CD4-positive, alpha-beta T cell (primary cell): ENCODE measurements at regions not wholly inside any gene's neighbourhood (a gene's known extent, or its start where the extent isn't known, plus 50 kb on each side); places are given as distances from the start of the nearest gene placed in this dataset.

ENCODE experiments used
- ATAC-seq: fragments of 200-7000 bp; cut with Tn5 transposase; one replicate; pipeline ENCODE4 v1.10.0; 2022; ENCODE audit warnings: mild to moderate bottlenecking; ENCODE audit not compliant: poor library complexity
- CTCF ChIA-PET: fragments of 350-600 bp; sonication (Branson Sonifier 250); formaldehyde crosslinking; loops from one replicate; lab custom pipeline; 2021; ENCODE audit warnings: antibody characterized with exemption, inconsistent platforms; lab: Charles Lee
- POLR2A ChIA-PET: fragments of 350-600 bp; sonication (Branson Sonifier 250); formaldehyde crosslinking; loops from one replicate; lab custom pipeline; 2021; ENCODE audit warnings: antibody characterized with exemption, inconsistent platforms; lab: Charles Lee
- DNase-seq, 14 experiments: peaks; one replicate each; pipeline ENCODE4 v3.0.0-alpha.2; 2013 to 2020; ENCODE audit warnings: mixed read lengths in 2 of 14
- H3K27ac ChIP-seq, 2 donors: one replicate each; pipeline versions ENCODE4 v1.5.1 to v1.7.0; 2013; ENCODE audit warnings: low read length in 2 of 2, low read depth in 1 of 2, mild to moderate bottlenecking in 1 of 2
- H3K27me3 ChIP-seq, 2 experiments: 1 replicate in 1 of 2; 2 replicates in 1 of 2; pipeline versions ENCODE4 v1.6.1 to v1.7.0; 2013; ENCODE audit warnings: low read length in 2 of 2, control low read depth in 1 of 2, mild to moderate bottlenecking in 1 of 2, moderate library complexity in 1 of 2; ENCODE audit not compliant: insufficient read depth in 2 of 2, control insufficient read depth in 1 of 2
- H3K36me3 ChIP-seq: one replicate; pipeline ENCODE4 v1.6.1; 2013; ENCODE audit warnings: low read length, control low read depth; ENCODE audit not compliant: insufficient read depth
- H3K4me1 ChIP-seq: one replicate; pipeline ENCODE4 v1.6.1; 2013; ENCODE audit warnings: low read length, control low read depth; ENCODE audit not compliant: insufficient read depth
- H3K4me3 ChIP-seq: one replicate; pipeline ENCODE4 v1.5.1; 2013; ENCODE audit warnings: mild to moderate bottlenecking, low read length, moderate library complexity
- H3K9me3 ChIP-seq, 2 experiments: 1 replicate in 1 of 2; 2 replicates in 1 of 2; pipeline versions ENCODE4 v1.6.1 to v1.7.0; 2013; ENCODE audit warnings: low read length in 2 of 2, mild to moderate bottlenecking in 2 of 2, control low read depth in 1 of 2, moderate library complexity in 1 of 2; ENCODE audit not compliant: control insufficient read depth in 1 of 2, insufficient read depth in 1 of 2
- H3K27ac Mint-ChIP-seq: one replicate; pipeline ENCODE4 v1.8.0; 2020; ENCODE audit warnings: mixed read lengths
- H3K27me3 Mint-ChIP-seq: one replicate; pipeline ENCODE4 v1.8.0; 2021; ENCODE audit warnings: mixed read lengths
- H3K36me3 Mint-ChIP-seq: one replicate; pipeline ENCODE4 v1.8.0; 2021; ENCODE audit warnings: low read depth, mixed read lengths
- H3K4me1 Mint-ChIP-seq: one replicate; pipeline ENCODE4 v1.8.0; 2021; ENCODE audit warnings: low read depth, mixed read lengths
- H3K4me3 Mint-ChIP-seq: one replicate; pipeline ENCODE4 v1.8.0; 2020; ENCODE audit warnings: mild to moderate bottlenecking, mixed read lengths
- H3K9me3 Mint-ChIP-seq: one replicate; pipeline ENCODE4 v1.8.0; 2020; ENCODE audit warnings: mixed read lengths
- CTCF ChIP-seq: fragments of 200-600 bp; IDR thresholded peaks from one replicate; pipeline ENCODE4 v1.8.0; 2022; ENCODE audit warnings: antibody characterized with exemption, mild to moderate bottlenecking
- intact Hi-C, 2 experiments: fragments of 100-400 bp; cut with DNase I in 1 of 2; cut with micrococcal nuclease in 1 of 2; formaldehyde crosslinking; loops; one replicate each; pipeline versions ENCODE4 v1.15.1 to v1.9.0; 2023 to 2025; cut with DNase I, micrococcal nuclease

GRCh38 chr16:5416013-5416412 lies 318.4 kb upstream of the EEF2KMT start:
- Histone ChIP-seq H3K9me3 (no peaks in the 10 kb centered on the region), H3K4me3 (no peak overlapping the region), H3K27me3 (peaks cover 0 to 4% of the 10 kb centered on the region in 2 experiments), H3K36me3 (no peaks in the 10 kb centered on the region), H3K4me1 (no peaks in the 10 kb centered on the region), H3K27ac (no peak overlapping the region)
- H3K4me1 Mint-ChIP-seq, result no peaks in the 10 kb centered on the region
- no peak overlapping the region for H3K4me3 Mint-ChIP-seq
- peaks cover 19% of the 10 kb centered on the region for H3K27me3 Mint-ChIP-seq
- no peaks in the 10 kb centered on the region for H3K36me3 Mint-ChIP-seq
- POLR2A ChIA-PET, result interaction anchor here (0.8 kb wide), 1 partner anchor 33 kb away, joined by 3 read pairs; no protein-coding TSS in a partner anchor
- CTCF ChIA-PET, result no interaction called here
- ATAC-seq, result no peak
- H3K27ac Mint-ChIP-seq, result no peak overlapping the region
- intact Hi-C loops, result no loop called here
- TF ChIP-seq CTCF, result no peak
- DNase-seq, result no peak
- H3K9me3 Mint-ChIP-seq, result peaks cover 3% of the 10 kb centered on the region

GRCh38 chr16:5415123-5415522 lies 317.5 kb upstream of the EEF2KMT start:
- ATAC-seq (no peak), DNase-seq (no peak)
- intact Hi-C loops, result no loop called here
- Histone ChIP-seq H3K27ac (no peak overlapping the region), H3K27me3 (peaks cover 0 to 4% of the 10 kb centered on the region in 2 experiments), H3K36me3 (no peaks in the 10 kb centered on the region), H3K4me1 (no peaks in the 10 kb centered on the region), H3K9me3 (no peaks in the 10 kb centered on the region), H3K4me3 (no peak overlapping the region)
- Mint-ChIP-seq H3K27me3 (peaks cover 19% of the 10 kb centered on the region), H3K36me3 (no peaks in the 10 kb centered on the region), H3K9me3 (peaks cover 3% of the 10 kb centered on the region), H3K4me3 (no peak overlapping the region), H3K4me1 (no peaks in the 10 kb centered on the region), H3K27ac (no peak overlapping the region)
- TF ChIP-seq CTCF, result no peak
- ChIA-PET POLR2A (no interaction called here), CTCF (no interaction called here)

- ATAC-seq (no peak), DNase-seq (no peak)
- no peak for TF ChIP-seq CTCF
- Mint-ChIP-seq H3K36me3 (no peaks in the 10 kb centered on the region), H3K27me3 (peaks cover 4% of the 10 kb centered on the region), H3K27ac (no peak overlapping the region), H3K9me3 (peaks cover 3% of the 10 kb centered on the region), H3K4me1 (no peaks in the 10 kb centered on the region), H3K4me3 (no peak overlapping the region)
- Histone ChIP-seq H3K36me3 (no peaks in the 10 kb centered on the region), H3K27me3 (peaks cover 0 to 2% of the 10 kb centered on the region in 2 experiments), H3K27ac (no peak overlapping the region), H3K4me3 (no peak overlapping the region), H3K9me3 (no peaks in the 10 kb centered on the region), H3K4me1 (no peaks in the 10 kb centered on the region)
- intact Hi-C loops, result no loop called here
- ChIA-PET POLR2A (no interaction called here), CTCF (no interaction called here)
Measured at GRCh38 chr16:5412731-5413130, 315.1 kb upstream of the EEF2KMT start.
